ENCODE measurements at regions not wholly inside any gene's neighbourhood (a gene's known extent, or its start where the extent isn't known, plus 50 kb on each side); places are given as distances from the start of the nearest gene placed in this dataset.

DNA sequence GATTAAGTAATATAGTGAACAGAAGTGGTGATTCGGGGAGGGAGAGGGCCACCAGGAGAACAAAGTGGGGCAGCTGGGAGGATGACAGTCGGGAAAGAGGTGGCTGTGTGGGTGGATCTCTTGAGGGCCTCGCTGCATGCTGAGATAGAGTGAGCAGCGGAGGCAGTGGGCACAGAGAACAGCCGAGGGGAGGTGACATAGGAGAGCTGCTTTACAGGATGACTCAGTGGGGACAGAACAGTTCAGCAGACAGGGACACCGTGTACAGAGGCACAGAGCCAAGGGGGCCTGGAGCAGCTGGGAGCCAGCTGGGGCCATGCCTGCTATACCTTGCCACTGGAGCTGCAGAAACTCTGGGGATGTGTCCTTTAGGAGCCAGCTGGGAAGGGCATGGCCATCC is 273.9 kb downstream of the GADD45G start:
- TF ChIP-seq, protein P1, sequence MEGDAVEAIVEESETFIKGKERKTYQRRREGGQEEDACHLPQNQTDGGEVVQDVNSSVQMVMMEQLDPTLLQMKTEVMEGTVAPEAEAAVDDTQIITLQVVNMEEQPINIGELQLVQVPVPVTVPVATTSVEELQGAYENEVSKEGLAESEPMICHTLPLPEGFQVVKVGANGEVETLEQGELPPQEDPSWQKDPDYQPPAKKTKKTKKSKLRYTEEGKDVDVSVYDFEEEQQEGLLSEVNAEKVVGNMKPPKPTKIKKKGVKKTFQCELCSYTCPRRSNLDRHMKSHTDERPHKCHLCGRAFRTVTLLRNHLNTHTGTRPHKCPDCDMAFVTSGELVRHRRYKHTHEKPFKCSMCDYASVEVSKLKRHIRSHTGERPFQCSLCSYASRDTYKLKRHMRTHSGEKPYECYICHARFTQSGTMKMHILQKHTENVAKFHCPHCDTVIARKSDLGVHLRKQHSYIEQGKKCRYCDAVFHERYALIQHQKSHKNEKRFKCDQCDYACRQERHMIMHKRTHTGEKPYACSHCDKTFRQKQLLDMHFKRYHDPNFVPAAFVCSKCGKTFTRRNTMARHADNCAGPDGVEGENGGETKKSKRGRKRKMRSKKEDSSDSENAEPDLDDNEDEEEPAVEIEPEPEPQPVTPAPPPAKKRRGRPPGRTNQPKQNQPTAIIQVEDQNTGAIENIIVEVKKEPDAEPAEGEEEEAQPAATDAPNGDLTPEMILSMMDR (conservative IDR thresholded peaks at IDR 0.05; ENCODE audit: low read length), result no peak
- TF ChIP-seq EZH2phosphoT487 (IDR thresholded peaks at IDR 0.05; ENCODE audit: borderline replicate concordance, low read depth, low read length), result no peak

Measured in OCI-LY7 (cell line).